Activated T-cell treated with anti-CD3 and anti-CD28 coated beads, Interleukin-2, amount 50 U/mL, for 1 hour (primary cell): ENCODE measurements at regions not wholly inside any gene's neighbourhood (a gene's known extent, or its start where the extent isn't known, plus 50 kb on each side); places are given as distances from the start of the nearest gene placed in this dataset.
"Not testable (repeated sequence)": the region's sequence is repeated elsewhere in the genome, so short reads cannot be mapped to it uniquely, and the experiment has no call there.

ENCODE experiments used
- DNase-seq: peaks from one replicate; pipeline ENCODE4 v3.0.0-alpha.2; 2020

DNA sequence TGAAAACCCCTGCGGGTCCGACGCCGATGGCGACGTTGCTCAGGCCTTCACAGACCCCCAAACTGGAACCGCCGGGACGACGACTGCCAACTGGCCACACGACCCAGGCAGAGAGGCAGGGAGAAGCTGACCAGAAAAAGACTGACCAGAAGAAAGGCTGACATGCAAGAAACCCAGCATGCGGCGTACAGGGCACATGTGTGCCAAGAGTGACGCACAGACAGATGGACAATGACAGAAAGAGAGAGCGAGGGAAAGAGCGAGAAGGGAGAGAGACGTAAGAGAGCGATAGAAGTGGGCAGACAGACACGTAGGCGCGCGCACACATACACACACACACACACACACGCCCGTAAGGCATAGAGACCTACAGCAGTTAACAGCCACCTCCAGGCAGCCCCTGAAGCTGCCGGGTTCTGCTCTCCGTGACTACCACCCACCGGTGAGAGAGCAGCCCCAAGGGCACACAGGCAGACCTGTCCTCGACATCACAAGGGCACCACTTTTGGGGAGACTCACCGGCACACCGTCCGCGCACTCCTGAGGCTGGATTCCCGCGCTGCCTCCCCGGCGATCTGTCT, 67.2 kb upstream of the ZNF527 start:
- DNase-seq, result no peak

DNA sequence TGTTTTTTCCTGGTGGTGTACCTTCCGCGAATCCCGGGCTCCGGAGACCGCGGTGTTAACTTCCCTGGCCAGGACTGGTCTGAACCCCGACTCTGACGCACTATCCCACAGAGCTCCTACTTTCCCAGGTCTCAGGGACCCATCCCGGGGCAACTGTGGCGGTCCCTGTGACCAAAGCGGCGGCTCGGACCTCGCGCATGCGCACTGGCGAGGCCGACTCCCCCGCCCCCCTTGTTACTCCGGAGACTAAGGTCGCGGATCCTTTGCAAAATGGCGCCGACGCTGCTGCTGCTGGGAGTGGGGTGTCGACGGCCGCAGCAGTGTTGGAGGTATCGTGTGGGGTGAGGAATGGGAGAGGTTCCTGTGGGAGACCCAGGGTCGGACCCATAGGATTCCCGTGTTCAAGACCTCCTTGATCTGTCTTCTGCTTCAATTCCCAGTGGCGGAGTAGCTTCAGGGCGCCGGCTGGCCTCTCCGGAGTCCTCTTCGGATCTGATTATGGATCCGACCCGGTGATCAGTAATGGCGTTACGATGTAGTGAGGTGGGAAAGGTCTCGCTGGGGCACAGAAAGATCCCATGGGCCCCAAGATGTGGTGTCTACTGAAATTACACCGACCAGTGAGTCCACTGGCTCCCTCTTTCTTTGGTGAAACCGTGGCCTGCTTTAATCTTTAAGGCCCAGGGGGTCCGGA, 66.6 kb upstream of the ZNF527 start:
- no peak for DNase-seq

DNA sequence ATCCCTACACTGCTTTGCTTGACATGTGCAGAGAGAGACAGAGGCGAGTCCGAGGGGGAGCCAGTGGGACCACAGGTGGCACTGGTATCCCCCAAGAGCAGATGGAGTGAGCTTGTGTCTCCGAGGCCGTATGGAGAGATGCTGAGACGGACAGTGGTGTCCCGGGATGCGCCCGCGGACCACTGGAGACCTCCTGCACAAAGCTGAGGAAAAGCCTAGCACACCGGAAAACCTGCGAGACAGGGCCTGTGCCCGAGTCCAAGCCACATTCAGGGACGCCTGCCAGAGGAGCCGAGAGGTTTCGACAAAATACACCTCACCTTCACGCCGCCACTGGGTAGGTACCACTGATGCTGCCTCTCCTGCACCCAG, 66.0 kb upstream of the ZNF527 start:
- no peak for DNase-seq

DNA sequence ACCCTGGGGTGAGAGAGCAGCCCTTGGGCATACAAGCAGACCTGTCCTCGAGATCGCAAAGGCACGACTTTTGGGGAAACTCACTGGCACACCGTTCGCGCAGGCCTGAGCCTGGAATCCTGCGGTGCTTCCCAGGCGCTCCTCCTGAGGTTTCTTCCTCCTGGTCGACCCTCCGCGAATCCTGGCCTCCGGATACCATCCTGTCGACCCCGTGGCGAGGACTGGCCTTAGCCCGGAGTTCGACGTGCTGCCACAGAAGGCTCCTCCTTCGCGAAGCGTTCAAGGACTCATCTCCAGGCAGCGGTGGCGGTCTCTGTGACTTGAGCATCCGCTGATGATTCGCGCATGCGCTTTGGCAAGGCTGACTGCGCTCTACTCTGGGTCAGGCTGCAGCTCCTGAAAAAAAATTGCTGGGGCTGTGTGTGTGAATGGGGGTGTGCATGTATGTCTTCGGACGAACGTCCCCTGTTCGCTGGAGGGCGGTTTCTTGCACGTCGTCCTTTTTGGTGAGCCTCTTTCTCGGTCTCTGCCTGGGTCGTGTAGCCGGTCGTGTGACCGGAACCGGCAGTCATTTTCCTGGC, 64.4 kb upstream of the ZNF527 start:
- DNase-seq, result no peak

DNA sequence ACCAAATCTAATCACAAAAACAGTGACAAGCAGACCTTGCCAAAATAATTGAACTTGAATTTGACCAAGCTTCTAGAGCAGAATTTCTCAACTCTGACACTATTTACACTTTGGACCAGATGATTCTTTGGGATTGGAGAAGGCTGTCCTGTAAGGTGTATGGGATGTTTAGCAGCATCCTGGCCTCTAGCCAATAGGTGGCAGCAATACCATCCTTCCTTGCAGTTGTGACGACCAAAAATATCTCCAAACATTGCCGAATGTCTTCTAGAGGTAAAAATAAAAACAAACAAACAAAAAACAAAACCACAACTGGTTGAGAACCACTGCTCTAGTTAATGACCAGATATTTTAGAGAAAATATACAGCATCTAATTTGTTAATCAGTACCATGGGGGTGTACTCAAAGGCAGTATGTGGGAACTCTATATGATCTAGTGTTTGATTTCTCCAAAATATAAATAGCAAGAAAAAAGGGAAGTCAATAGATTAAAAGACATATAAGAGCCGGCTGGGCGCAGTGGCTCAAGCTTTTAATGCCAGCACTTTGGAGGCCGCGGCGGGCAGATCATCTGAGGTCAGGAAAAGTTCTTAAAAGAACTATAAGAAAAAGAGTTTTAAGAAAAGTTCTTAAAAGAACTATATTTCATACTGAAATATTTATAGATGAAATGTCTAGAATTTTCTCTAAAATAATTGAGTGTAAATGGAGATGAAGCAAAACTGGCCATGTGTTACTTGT, 60.9 kb upstream of the ZNF527 start:
- no peak for DNase-seq

DNA sequence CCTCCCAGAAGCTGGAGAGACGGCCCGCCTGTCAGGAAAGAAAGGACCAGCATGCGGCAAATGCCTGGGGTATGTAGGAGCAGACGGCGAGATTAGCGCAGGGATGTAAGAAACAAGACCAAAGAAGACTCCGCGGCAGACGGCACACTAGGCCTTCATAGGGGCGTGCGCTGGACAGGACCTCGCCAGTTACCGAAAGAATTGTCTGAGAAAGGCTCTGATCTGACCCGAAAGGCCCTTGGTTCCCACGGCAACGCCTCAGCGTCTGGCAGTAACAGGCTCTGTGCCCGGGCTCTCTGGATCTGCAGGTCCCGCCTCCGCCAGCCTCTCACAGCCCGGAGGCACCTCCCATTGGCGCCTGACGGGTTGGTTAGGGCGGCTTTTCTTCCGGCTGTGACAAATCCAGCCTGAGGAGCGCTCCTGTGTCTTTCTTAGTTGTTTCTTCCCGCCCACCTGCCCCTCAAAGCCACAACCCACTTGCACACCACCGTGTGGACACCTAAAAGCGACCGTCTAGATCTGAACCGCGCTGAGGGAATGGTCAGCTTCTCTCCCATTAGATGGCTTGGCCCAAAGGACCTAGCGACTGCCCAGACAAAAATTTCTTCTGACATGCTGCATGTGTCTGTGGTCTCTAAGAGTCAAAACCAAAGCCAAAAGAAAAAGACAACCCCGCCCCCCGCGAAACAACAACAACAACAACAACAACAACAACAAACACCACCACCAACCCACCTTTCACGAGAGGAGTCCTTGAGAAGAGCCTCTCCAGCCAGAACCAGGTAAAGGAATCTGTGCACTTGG, 58.2 kb upstream of the ZNF527 start:
- peak; percentile 46 for DNase-seq

DNA sequence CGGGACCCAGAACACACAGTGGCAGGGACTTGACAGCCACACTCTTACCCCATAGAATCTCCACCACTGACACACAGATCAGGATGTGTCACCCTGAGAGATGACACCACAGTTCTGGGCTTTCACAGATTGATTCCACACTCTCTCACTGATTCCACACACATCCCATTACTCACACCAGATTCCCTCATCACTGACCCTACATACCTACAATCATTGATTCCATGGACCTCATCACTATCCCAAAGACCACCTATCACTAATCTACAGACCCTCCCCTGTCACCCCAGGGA, 57.6 kb upstream of the ZNF527 start:
- no peak for DNase-seq

DNA sequence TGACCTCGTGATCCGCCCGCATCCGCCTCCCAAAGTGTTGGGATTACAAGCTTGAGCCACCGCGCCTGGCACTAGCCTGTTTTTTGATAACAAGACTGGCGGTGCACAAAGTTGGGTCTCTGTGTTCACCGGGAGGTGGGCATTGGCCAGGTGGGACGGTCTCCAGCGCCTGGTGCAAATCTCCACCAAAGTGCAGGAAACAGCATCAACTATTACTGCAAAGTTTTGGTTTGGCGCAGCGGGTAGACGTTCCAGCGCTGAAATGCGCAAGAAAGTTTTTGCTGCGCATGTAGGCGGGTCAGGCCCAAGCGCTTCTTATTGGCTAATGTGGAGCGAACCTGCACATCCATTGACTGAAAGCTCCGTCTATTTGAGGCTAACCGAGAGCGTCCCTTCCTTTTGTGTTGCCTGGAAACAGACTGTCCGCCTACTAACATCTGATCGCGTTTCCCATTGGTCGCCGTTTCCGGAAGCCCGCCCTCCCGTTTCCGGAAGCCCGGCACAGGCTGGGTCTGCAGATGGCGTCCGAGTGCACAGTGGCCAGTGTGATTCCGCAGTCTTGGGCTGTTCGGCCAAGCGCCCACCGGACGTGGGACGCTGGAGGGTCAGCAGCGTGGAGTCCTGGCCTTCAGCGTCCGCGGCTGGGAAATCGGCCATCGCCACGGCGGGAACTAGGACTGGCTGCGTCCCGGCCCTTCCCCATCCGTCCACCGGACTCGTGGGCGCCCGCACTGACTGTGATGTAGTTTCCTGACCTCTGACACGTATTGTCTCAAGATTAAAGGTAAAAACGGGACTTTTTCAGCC, 53.3 kb upstream of the ZNF527 start:
- DNase-seq, result peak; percentile 90

DNA sequence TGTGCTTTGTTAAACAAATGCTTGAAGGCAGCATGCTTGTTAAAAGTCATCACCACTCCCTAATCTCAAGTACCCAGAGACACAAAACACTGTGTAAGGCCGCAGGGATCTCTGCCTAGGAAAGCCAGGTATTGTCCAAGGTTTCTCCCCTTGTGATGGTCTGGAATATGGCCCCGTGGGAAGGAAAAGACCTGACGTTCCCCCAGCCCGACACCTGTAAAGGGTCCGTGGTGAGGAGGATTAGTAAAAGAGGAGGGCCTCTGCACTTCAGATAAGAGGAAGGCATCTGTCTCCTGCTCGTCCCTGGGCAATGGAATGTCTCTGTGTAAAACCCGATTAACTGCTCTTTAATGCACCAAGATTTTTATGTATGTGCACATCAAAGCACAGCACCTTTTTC, 49.9 kb upstream of the ZNF527 start:
- DNase-seq, result not testable (repeated sequence)
